ENCODE measurements at regions not wholly inside any gene's neighbourhood (a gene's known extent, or its start where the extent isn't known, plus 50 kb on each side); places are given as distances from the start of the nearest gene placed in this dataset.

GRCh38 chr1:5379176-5379759, 613.0 kb downstream of the NPHP4 start:
- no peak for DNase-seq (ENCODE audit: low read depth)

DNA sequence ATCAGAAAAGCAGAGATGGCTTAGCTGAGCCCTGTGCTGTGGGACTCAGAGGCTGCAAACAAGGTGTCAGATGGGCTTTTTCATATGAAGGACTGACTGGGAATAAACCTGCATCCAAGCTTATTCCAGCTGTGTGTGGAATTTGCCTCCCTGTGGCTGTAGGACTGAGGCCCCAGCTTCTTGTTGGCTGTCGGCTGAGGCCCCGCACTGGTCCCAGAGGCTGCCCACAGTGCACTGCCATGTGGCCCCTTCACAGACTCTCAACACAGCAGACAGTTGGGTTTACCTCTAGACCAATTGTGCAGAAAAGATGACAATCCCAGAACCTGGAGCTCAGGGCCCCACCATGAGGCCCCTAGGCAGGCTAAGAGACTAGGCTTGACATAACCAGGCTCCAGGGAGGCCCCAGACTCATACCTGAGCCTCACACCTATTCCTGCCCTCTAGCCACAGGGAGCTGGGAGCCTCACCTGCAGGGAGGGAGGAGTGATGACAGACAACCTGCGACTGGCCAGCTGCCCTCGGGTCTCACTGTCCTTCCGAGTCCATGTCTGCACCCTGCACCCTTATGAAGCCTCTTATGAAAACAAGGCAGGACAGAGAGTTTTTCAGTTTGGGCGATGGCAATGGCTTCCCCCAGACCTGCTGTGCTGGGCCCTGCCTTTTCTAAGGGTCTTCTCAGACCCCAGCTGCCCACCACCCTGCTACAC, 615.5 kb downstream of the NPHP4 start:
- DNase-seq (ENCODE audit: low read depth), result no peak

- no peak for DNase-seq (ENCODE audit: low read depth)
Measured at GRCh38 chr1:5375481-5375880, 616.7 kb downstream of the NPHP4 start.

GRCh38 chr1:5374192-5374591, 618.0 kb downstream of the NPHP4 start:
- DNase-seq (ENCODE audit: low read depth), result no peak

GRCh38 chr1:5373281-5373680, 618.9 kb downstream of the NPHP4 start:
- DNase-seq (ENCODE audit: low read depth), result no peak

DNA sequence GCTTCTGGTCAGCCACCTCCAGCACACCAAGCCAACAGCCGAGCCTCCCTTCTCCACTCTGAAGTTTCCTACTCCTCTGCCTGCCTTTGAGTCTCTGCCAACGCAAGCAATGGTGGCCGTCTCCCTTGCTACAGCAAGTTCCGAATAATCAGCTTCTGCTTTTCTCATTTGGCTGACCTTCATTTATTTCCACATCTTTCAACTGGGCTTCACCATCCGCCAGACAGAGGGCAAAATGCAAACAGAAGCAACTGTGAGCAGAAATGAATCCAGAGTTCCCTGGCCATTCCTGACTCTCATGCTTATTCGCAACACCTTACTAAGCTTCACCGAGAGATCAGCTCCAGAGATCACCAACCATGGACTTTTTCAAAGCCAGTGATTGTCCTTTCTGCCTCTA, 621.0 kb downstream of the NPHP4 start:
- DNase-seq (ENCODE audit: low read depth), result no peak

GRCh38 chr1:5370311-5370710, 621.9 kb downstream of the NPHP4 start:
- DNase-seq (ENCODE audit: low read depth), result no peak

DNA sequence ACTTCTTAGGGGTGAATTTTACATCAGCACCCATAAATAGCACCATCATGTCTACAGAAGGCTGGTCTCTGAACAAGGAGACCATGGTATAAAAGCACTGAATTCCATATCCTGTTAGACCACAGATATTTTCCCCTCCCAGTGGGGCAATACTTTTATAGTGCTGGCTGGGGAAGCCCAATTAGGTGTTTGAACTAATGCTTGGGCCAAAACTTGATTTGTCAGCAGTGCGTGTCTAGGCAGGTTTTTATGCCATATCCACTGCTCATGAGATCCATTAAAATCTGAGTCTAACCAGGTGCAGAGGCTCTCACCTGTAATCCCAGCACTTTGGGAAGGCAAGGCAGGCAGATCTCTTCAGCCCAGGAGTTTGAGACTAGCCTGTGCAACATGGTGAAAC, 623.0 kb downstream of the NPHP4 start:
- no peak for DNase-seq (ENCODE audit: low read depth)

DNA sequence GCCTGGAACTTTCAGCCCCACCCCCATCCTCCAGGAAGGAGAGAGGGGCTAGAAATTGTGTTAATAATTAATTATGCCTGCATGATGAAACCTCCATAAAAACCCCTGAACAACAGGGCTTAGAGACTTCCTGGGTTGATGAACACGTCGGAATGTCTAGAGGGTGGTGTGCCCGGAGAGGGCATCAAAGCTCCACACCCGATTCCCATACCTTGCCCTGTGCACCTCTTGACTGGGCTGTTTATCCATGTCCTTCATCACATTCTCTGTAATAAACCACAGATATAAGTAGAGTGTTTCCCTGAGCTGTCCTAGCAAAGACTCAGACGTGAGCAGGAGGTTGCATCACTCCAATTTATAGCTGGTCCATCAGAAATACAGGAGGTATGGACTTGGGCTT, 624.0 kb downstream of the NPHP4 start:
- no peak for DNase-seq (ENCODE audit: low read depth)

GRCh38 chr1:5367306-5367705, 624.9 kb downstream of the NPHP4 start:
- DNase-seq (ENCODE audit: low read depth), result no peak

- DNase-seq (ENCODE audit: low read depth), result no peak
Measured at GRCh38 chr1:5365751-5366150, 626.5 kb downstream of the NPHP4 start.

GRCh38 chr1:5364591-5364990, 627.6 kb downstream of the NPHP4 start:
- no peak for DNase-seq (ENCODE audit: low read depth)

- DNase-seq (ENCODE audit: low read depth), result no peak
Measured at GRCh38 chr1:5354681-5355080, 637.5 kb downstream of the NPHP4 start.

- DNase-seq (ENCODE audit: low read depth), result no peak
Measured at GRCh38 chr1:5351366-5351765, 640.9 kb downstream of the NPHP4 start.

- no peak for DNase-seq (ENCODE audit: low read depth)
Measured at GRCh38 chr1:5349526-5349925, 642.7 kb downstream of the NPHP4 start.

DNA sequence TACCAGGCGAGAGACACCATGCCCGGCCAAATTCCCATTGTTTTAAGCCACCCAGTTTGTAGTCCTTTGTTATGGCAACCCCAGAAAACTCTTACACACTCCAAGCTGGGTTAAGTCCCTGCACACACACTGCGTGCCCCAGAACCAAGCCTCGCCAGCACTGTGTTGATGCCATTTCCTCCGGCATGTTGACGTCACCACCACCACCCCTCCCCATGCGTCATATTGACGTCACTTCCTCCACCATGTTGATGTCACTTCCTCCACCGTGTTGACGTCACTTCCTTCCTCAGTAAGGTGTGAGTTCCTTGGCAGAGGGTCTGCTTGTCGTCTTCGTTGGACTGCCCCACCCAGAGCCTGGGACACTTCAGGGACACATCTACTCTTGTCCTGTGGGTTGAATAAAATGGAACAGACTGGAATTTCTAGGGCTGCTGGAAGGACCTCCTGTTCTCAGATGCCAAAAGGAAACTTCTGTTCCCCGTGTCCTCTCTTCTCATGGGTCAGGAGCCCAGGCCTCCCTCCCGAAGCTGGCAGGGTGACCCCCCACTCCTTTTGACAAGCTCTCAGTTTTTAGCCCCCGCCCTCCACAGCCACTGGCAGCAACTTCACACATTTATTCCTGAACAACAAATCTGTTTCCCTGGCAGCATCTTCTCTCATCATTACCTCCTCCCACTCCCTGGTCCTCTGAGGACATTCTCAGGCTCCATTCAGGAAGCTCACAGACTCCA, 643.3 kb downstream of the NPHP4 start:
- no peak for DNase-seq (ENCODE audit: low read depth)

- DNase-seq (ENCODE audit: low read depth), result no peak
Measured at GRCh38 chr1:5347726-5348125, 644.5 kb downstream of the NPHP4 start.

DNA sequence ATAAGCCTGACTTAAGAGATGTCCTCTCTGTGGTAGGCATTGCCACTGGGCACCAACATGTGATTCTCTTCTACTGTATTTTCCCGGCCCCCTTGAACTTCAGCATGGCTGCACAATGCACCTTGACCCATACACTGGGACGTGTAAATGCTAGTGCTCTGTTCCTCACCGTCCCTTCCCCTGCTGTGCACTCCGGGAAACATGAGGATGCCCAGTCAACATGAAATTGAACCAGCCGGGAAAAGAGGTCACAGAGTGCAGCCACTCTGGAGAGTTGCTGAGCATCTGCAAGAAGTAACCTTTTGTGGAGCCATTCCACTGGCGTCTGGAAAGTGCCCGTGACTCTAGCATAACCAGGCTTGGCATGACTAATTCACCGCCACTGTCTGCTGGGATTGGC, 646.7 kb downstream of the NPHP4 start:
- no peak for DNase-seq (ENCODE audit: low read depth)

- DNase-seq (ENCODE audit: low read depth), result no peak
Measured at GRCh38 chr1:5343256-5344020, 648.8 kb downstream of the NPHP4 start.

DNA sequence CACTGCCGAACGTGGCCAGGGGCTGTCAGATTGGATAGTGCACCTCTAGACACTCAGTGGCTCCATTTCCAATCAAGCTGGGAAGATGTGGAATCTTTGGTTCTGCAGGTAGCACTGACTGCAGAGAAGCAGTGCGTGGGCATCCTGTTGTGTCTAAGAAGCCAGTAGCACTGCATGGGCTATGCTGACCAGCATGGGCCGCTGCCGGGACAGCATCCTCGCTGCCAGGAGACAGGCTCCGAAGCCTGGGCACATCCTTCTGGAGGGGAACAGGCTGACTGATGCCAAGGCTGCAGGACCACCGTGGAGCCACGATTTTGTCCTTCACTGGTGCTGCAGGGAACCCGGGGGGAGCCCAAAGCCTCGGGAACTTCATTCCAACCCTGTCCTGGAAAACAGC, 649.4 kb downstream of the NPHP4 start:
- DNase-seq (ENCODE audit: low read depth), result no peak

DNA sequence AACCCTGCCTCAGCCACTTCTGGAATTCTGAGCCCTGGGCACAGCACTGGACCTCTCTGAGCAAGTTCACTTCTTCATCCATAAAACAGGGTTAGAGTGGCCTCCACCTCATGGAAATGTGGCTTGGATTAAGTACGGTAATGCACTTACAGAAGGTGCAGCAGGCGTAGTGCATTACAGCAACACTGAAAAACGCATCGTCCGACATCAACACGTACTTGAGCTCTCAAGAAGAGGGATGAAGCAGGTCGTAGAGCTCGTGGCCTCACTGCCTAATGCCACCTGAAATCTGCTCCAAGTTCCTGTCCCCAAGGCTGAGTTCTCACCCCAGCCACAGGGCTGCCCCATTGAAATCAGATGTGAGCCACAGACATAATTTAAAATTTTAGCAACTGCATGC, 650.1 kb downstream of the NPHP4 start:
- DNase-seq (ENCODE audit: low read depth), result no peak

DNA sequence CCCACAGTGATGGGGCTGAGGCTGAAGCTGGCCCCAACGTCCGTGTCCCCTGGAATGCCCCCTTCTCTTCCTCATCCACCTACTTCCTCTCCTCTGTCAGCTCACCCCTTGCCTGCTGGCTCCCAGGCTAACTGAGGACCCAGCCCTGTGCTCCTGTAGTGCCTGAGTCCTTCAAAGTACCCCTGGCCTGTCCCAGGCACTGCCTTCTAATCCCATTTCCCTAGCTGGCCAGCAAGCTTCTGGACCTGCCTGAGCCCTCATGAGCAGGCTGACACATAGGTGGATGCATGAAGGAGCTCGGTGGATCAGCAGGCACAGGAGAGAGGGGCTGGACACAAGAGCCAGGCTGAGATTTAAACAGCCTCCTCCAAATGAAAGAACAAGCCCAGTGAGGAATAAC, 650.8 kb downstream of the NPHP4 start:
- DNase-seq (ENCODE audit: low read depth), result no peak
